PC-3 (cell line): ENCODE measurements at regions not wholly inside any gene's neighbourhood (a gene's known extent, or its start where the extent isn't known, plus 50 kb on each side); places are given as distances from the start of the nearest gene placed in this dataset.

Experiments
- CTCF ChIP-seq: fragments of 300-600 bp; sonication (generic); conservative IDR thresholded peaks from 2 replicates; pipeline ENCODE4 v1.5.1; 2017; ENCODE audit warnings: antibody characterized with exemption, low read depth, mild to moderate bottlenecking, low read length
- EZH2 ChIP-seq: fragments of 300-600 bp; sonication (generic); IDR thresholded peaks from one replicate; pipeline ENCODE4 v1.6.1; 2017; ENCODE audit warnings: antibody characterized with exemption, mild to moderate bottlenecking, low read length; ENCODE audit not compliant: unreplicated experiment
- EZH2phosphoT487 ChIP-seq: fragments of 300-600 bp; sonication (generic); IDR thresholded peaks from 2 replicates; pipeline ENCODE4 v1.6.1; 2018; ENCODE audit warnings: mild to moderate bottlenecking, antibody characterized with exemption, low read length, borderline replicate concordance

- no peak for TF ChIP-seq CTCF
- TF ChIP-seq EZH2, result no peak
- no peak for TF ChIP-seq EZH2phosphoT487
Measured at GRCh38 chr11:109036011-109036410, 371.1 kb downstream of the DDX10 start.
